ENCODE measurements at regions not wholly inside any gene's neighbourhood (a gene's known extent, or its start where the extent isn't known, plus 50 kb on each side); places are given as distances from the start of the nearest gene placed in this dataset.

GRCh38 chr13:75023609-75024008, 458.4 kb downstream of the TBC1D4 start:
- Mint-ChIP-seq H3K9me3 (no peaks in the 10 kb centered on the region), H3K4me1 (ENCODE audit: low read depth) (no peaks in the 10 kb centered on the region), H3K4me3 (no peak overlapping the region), H3K27ac (no peak overlapping the region), H3K27me3 (ENCODE audit: low read depth) (no peaks in the 10 kb centered on the region), H3K36me3 (ENCODE audit: low read depth) (no peaks in the 10 kb centered on the region)

- Mint-ChIP-seq H3K27ac (no peak overlapping the region), H3K4me1 (ENCODE audit: low read depth) (no peaks in the 10 kb centered on the region), H3K4me3 (no peak overlapping the region), H3K27me3 (ENCODE audit: low read depth) (no peaks in the 10 kb centered on the region), H3K9me3 (no peaks in the 10 kb centered on the region), H3K36me3 (ENCODE audit: low read depth) (no peaks in the 10 kb centered on the region)
These were observed 460.8 kb downstream of the TBC1D4 start for GRCh38 chr13:75021151-75021550.

GRCh38 chr13:75016225-75016624, 465.7 kb downstream of the TBC1D4 start:
- no peaks in the 10 kb centered on the region for H3K36me3 Mint-ChIP-seq (ENCODE audit: low read depth)
- no peak overlapping the region for H3K4me3 Mint-ChIP-seq
- no peak overlapping the region for H3K27ac Mint-ChIP-seq
- no peaks in the 10 kb centered on the region for H3K4me1 Mint-ChIP-seq (ENCODE audit: low read depth)
- H3K9me3 Mint-ChIP-seq, result no peaks in the 10 kb centered on the region
- H3K27me3 Mint-ChIP-seq (ENCODE audit: low read depth), result no peaks in the 10 kb centered on the region

- no peaks in the 10 kb centered on the region for H3K9me3 Mint-ChIP-seq
- no peaks in the 10 kb centered on the region for H3K27me3 Mint-ChIP-seq (ENCODE audit: low read depth)
- H3K4me3 Mint-ChIP-seq, result no peak overlapping the region
- no peak overlapping the region for H3K27ac Mint-ChIP-seq
- H3K36me3 Mint-ChIP-seq (ENCODE audit: low read depth), result no peaks in the 10 kb centered on the region
- H3K4me1 Mint-ChIP-seq (ENCODE audit: low read depth), result no peaks in the 10 kb centered on the region
These were observed 468.2 kb downstream of the TBC1D4 start for GRCh38 chr13:75013818-75014217.

- Mint-ChIP-seq H3K27me3 (ENCODE audit: low read depth) (no peaks in the 10 kb centered on the region), H3K4me3 (no peak overlapping the region), H3K27ac (no peak overlapping the region), H3K9me3 (no peaks in the 10 kb centered on the region), H3K36me3 (ENCODE audit: low read depth) (no peaks in the 10 kb centered on the region), H3K4me1 (ENCODE audit: low read depth) (no peaks in the 10 kb centered on the region)
These were observed 471.0 kb downstream of the TBC1D4 start for GRCh38 chr13:75010941-75011340.

- H3K4me1 Mint-ChIP-seq (ENCODE audit: low read depth), result no peaks in the 10 kb centered on the region
- no peaks in the 10 kb centered on the region for H3K27me3 Mint-ChIP-seq (ENCODE audit: low read depth)
- no peaks in the 10 kb centered on the region for H3K9me3 Mint-ChIP-seq
- no peaks in the 10 kb centered on the region for H3K36me3 Mint-ChIP-seq (ENCODE audit: low read depth)
- no peak overlapping the region for H3K27ac Mint-ChIP-seq
- H3K4me3 Mint-ChIP-seq, result no peak overlapping the region
These were observed 473.0 kb downstream of the TBC1D4 start for GRCh38 chr13:75008926-75009325.

GRCh38 chr13:74990992-74991391, 491.0 kb downstream of the TBC1D4 start:
- Mint-ChIP-seq H3K27ac (no peak overlapping the region), H3K27me3 (ENCODE audit: low read depth) (no peaks in the 10 kb centered on the region), H3K4me1 (ENCODE audit: low read depth) (no peaks in the 10 kb centered on the region), H3K36me3 (ENCODE audit: low read depth) (no peaks in the 10 kb centered on the region), H3K9me3 (no peaks in the 10 kb centered on the region), H3K4me3 (no peak overlapping the region)

- Mint-ChIP-seq H3K9me3 (no peaks in the 10 kb centered on the region), H3K27ac (no peak overlapping the region), H3K4me1 (ENCODE audit: low read depth) (no peaks in the 10 kb centered on the region), H3K36me3 (ENCODE audit: low read depth) (no peaks in the 10 kb centered on the region), H3K4me3 (no peak overlapping the region), H3K27me3 (ENCODE audit: low read depth) (no peaks in the 10 kb centered on the region)
These were observed 494.8 kb downstream of the TBC1D4 start for GRCh38 chr13:74987124-74987690.

GRCh38 chr13:74986609-74987008, 495.4 kb downstream of the TBC1D4 start:
- H3K27me3 Mint-ChIP-seq (ENCODE audit: low read depth), result no peaks in the 10 kb centered on the region
- no peak overlapping the region for H3K27ac Mint-ChIP-seq
- H3K36me3 Mint-ChIP-seq (ENCODE audit: low read depth), result no peaks in the 10 kb centered on the region
- H3K4me1 Mint-ChIP-seq (ENCODE audit: low read depth), result no peaks in the 10 kb centered on the region
- no peaks in the 10 kb centered on the region for H3K9me3 Mint-ChIP-seq
- no peak overlapping the region for H3K4me3 Mint-ChIP-seq

- Mint-ChIP-seq H3K4me1 (ENCODE audit: low read depth) (no peaks in the 10 kb centered on the region), H3K4me3 (no peak overlapping the region), H3K27ac (no peak overlapping the region), H3K27me3 (ENCODE audit: low read depth) (no peaks in the 10 kb centered on the region), H3K9me3 (no peaks in the 10 kb centered on the region), H3K36me3 (ENCODE audit: low read depth) (no peaks in the 10 kb centered on the region)
These were observed 502.3 kb downstream of the TBC1D4 start for GRCh38 chr13:74979703-74980102.

GRCh38 chr13:74978591-74978990, 503.4 kb downstream of the TBC1D4 start:
- H3K27ac Mint-ChIP-seq, result no peak overlapping the region
- no peak overlapping the region for H3K4me3 Mint-ChIP-seq
- no peaks in the 10 kb centered on the region for H3K36me3 Mint-ChIP-seq (ENCODE audit: low read depth)
- H3K4me1 Mint-ChIP-seq (ENCODE audit: low read depth), result no peaks in the 10 kb centered on the region
- no peaks in the 10 kb centered on the region for H3K27me3 Mint-ChIP-seq (ENCODE audit: low read depth)
- H3K9me3 Mint-ChIP-seq, result no peaks in the 10 kb centered on the region

- Mint-ChIP-seq H3K36me3 (ENCODE audit: low read depth) (no peaks in the 10 kb centered on the region), H3K27me3 (ENCODE audit: low read depth) (no peaks in the 10 kb centered on the region), H3K9me3 (no peaks in the 10 kb centered on the region), H3K4me1 (ENCODE audit: low read depth) (no peaks in the 10 kb centered on the region), H3K27ac (no peak overlapping the region), H3K4me3 (no peak overlapping the region)
These were observed 504.5 kb downstream of the TBC1D4 start for GRCh38 chr13:74977498-74977897.

GRCh38 chr13:74975111-74975510, 506.9 kb downstream of the TBC1D4 start:
- Mint-ChIP-seq H3K27me3 (ENCODE audit: low read depth) (no peaks in the 10 kb centered on the region), H3K4me1 (ENCODE audit: low read depth) (no peaks in the 10 kb centered on the region), H3K4me3 (no peak overlapping the region)

GRCh38 chr13:74973935-74974879, 507.8 kb downstream of the TBC1D4 start:
- Mint-ChIP-seq H3K27me3 (ENCODE audit: low read depth) (no peaks in the 10 kb centered on the region), H3K4me1 (ENCODE audit: low read depth) (no peaks in the 10 kb centered on the region), H3K36me3 (ENCODE audit: low read depth) (no peaks in the 10 kb centered on the region), H3K27ac (no peak overlapping the region), H3K9me3 (no peaks in the 10 kb centered on the region), H3K4me3 (no peak overlapping the region)

More at GRCh38 chr13:74975111-74975510, 506.9 kb downstream of the TBC1D4 start:
- H3K9me3 Mint-ChIP-seq, result no peaks in the 10 kb centered on the region
- H3K27ac Mint-ChIP-seq, result no peak overlapping the region
- no peaks in the 10 kb centered on the region for H3K36me3 Mint-ChIP-seq (ENCODE audit: low read depth)

- no peak overlapping the region for H3K4me3 Mint-ChIP-seq
These were observed 512.5 kb downstream of the TBC1D4 start for GRCh38 chr13:74969419-74969818.

More at GRCh38 chr13:74969419-74969818, 512.5 kb downstream of the TBC1D4 start:
- Mint-ChIP-seq H3K9me3 (no peaks in the 10 kb centered on the region), H3K36me3 (ENCODE audit: low read depth) (no peaks in the 10 kb centered on the region), H3K4me1 (ENCODE audit: low read depth) (no peaks in the 10 kb centered on the region), H3K27ac (no peak overlapping the region), H3K27me3 (ENCODE audit: low read depth) (no peaks in the 10 kb centered on the region)

All from T-helper 1 cell treated with Interleukin-12 subunit alpha and Interleukin-12 subunit beta and Interleukin-4 antibody, amounts not matched to agents 30 μg/mL and 1 μg/mL, for 36 hours (primary cell).